ENCODE measurements at regions not wholly inside any gene's neighbourhood (a gene's known extent, or its start where the extent isn't known, plus 50 kb on each side); places are given as distances from the start of the nearest gene placed in this dataset.

- peaks cover 7 to 9% of the 10 kb centered on the region in 2 experiments for H3K27me3 ChIP-seq (replicated peaks in 1 of 2; ENCODE audit: control insufficient read depth in 2 of 2, insufficient read depth in 2 of 2, low read length in 1 of 2)
- no peaks in the 10 kb centered on the region for H3K79me2 ChIP-seq (ENCODE audit: control insufficient read depth, insufficient read depth, low read length)
- H3K4me3 ChIP-seq = no peak overlapping the region
- DNase-seq (ENCODE audit: low read depth, low spot score) (no peak), FAIRE-seq (no peak), ATAC-seq (no peak)
- H3K9ac ChIP-seq (ENCODE audit: control insufficient read depth, insufficient read depth, low read length) = no peak overlapping the region
- POLR2A ChIA-PET = no interaction called here
- no peaks in the 10 kb centered on the region for H4K20me1 ChIP-seq (ENCODE audit: control insufficient read depth, insufficient read depth)
- no peak overlapping the region for H3K27ac ChIP-seq (ENCODE audit: control insufficient read depth, insufficient read depth)
- H2AFZ ChIP-seq (ENCODE audit: control insufficient read depth, low read depth, low read length) = no peak overlapping the region
- TF ChIP-seq POLR2A (IDR thresholded peaks at IDR 0.05; ENCODE audit: low read depth, low read length) = no peak
- no peak for TF ChIP-seq DPF2 (IDR thresholded peaks at IDR 0.05)
- no peak for TF ChIP-seq FOXM1 (IDR thresholded peaks at IDR 0.05; ENCODE audit: low read depth, low read length)
- no peak for TF ChIP-seq TAF1 (IDR thresholded peaks at IDR 0.05; ENCODE audit: borderline replicate concordance, low read depth, low read length)
- TF ChIP-seq PAX5 (IDR thresholded peaks at IDR 0.05; ENCODE audit: borderline replicate concordance, low read depth, low read length) = no peak
- no peak for TF ChIP-seq JUND (IDR thresholded peaks at IDR 0.05; ENCODE audit: low read depth, low read length)
- TF ChIP-seq CTCF (IDR thresholded peaks at IDR 0.05 in 2 of 3, conservative IDR thresholded peaks at IDR 0.05 in 1 of 3; ENCODE audit: control insufficient read depth in 2 of 3, extremely low read depth in 1 of 3, insufficient read depth in 1 of 3, low read depth in 3 of 3, low read length in 3 of 3) = no peak
- no peak for TF ChIP-seq HDGF (IDR thresholded peaks at IDR 0.05)
- no peak for TF ChIP-seq PBX3 (IDR thresholded peaks at IDR 0.05; ENCODE audit: insufficient replicate concordance, low read depth, low read length)
- H3K4me1 ChIP-seq (ENCODE audit: control insufficient read depth, insufficient read depth, low read length) = no peaks in the 10 kb centered on the region
- BruUV-seq (replicated peaks) = no TSS peak
- no peaks in the 10 kb centered on the region for H3K36me3 ChIP-seq (ENCODE audit: control insufficient read depth in 2 of 2, insufficient read depth in 2 of 2, low read length in 1 of 2)
- 18% methylated on average over 38 of the region's 55 CpGs for WGBS (ENCODE audit: insufficient coverage, insufficient replicate concordance, low lambda C conversion rate, missing lambda C conversion rate)
- SMC1A ChIA-PET (ENCODE audit: uncharacterized antibody, unreplicated experiment) = no interaction called here
- CTCF ChIA-PET = no interaction called here
- in situ Hi-C loops (cut with MboI) (no loop called here), intact Hi-C loops (cut with micrococcal nuclease; ENCODE audit: unreplicated experiment) (loop anchor here (10.0 kb wide), 1 partner anchor 211 kb away; no protein-coding TSS in a partner anchor)
- RAD21 ChIA-PET (ENCODE audit: unreplicated experiment) = no interaction called here
- no peaks in the 10 kb centered on the region for H3K9me3 ChIP-seq (replicated peaks; ENCODE audit: control insufficient read depth, insufficient read depth, low read length)
- H3K4me2 ChIP-seq (ENCODE audit: control insufficient read depth, insufficient read depth) = no peak overlapping the region
These were observed 224.1 kb upstream of the FOXF1 start for GRCh38 chr16:86285938-86286921.

All from GM12878 (cell line).